GM23248 (cell line): ENCODE measurements at regions not wholly inside any gene's neighbourhood (a gene's known extent, or its start where the extent isn't known, plus 50 kb on each side); places are given as distances from the start of the nearest gene placed in this dataset.

ENCODE experiments used
- EZH2 ChIP-seq: fragments of 200-600 bp; sonication (generic); IDR thresholded peaks from 2 replicates; pipeline ENCODE4 v1.6.1; 2018; ENCODE audit warnings: antibody characterized with exemption, mild to moderate bottlenecking; ENCODE audit not compliant: insufficient read depth, poor library complexity, severe bottlenecking
- EZH2phosphoT487 ChIP-seq: fragments of 200-600 bp; sonication (generic); IDR thresholded peaks from 2 replicates; pipeline ENCODE4 v1.6.1; 2018; ENCODE audit warnings: antibody characterized with exemption, moderate library complexity, mild to moderate bottlenecking, low read depth; ENCODE audit not compliant: insufficient read depth

DNA sequence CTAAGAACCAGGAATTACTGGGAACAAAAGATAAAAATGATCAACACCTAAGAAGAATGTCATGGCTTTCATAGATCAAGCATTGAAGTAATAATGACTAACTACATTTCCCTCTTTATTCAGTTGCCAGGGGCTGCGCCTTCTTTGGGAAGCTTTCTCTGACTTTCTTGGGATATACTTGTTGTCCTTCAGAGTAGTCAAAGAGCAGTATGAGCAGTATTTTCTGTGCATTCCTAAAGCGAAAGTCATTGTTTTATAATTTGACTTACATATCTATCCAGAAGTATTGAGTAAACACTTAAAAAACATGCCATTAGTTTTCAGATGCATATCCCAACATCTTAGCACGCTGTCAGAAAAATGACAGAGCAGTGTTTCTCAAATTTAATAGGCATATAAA lies 2412.4 kb downstream of the PCDH9 start:
- TF ChIP-seq EZH2 (no peak), EZH2phosphoT487 (no peak)
